ENCODE measurements at regions not wholly inside any gene's neighbourhood (a gene's known extent, or its start where the extent isn't known, plus 50 kb on each side); places are given as distances from the start of the nearest gene placed in this dataset.

DNA sequence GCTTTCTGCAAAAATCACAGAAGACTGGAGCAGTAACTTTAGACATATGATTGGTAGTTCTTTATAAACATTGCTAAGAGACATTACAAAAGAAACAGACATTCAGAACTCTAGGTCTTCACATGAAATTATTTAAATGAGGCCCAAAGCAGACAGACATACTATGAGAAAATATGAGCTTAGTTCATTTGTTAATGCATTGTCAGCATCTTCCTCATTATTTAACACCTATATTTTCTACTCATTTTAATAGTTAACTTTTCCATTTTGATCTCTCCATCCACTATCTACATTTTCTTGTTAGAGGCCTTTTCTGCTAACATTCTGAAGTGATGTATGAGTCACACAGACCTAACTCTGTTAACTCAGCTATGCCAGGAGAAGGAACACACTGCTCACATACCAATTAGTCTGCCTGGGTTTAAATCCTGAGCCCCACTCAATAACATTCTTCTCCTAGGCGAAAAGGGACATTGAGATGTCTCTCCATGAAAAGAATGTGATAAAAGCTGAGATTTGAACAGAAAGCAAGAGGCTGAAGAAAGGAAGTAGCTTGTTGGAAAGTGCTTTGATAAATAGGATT lies 400.3 kb upstream of the PKDCC start:
- no peak overlapping the region for H3K27ac Mint-ChIP-seq (ENCODE audit: unreplicated experiment)
- FAIRE-seq: no peak

DNA sequence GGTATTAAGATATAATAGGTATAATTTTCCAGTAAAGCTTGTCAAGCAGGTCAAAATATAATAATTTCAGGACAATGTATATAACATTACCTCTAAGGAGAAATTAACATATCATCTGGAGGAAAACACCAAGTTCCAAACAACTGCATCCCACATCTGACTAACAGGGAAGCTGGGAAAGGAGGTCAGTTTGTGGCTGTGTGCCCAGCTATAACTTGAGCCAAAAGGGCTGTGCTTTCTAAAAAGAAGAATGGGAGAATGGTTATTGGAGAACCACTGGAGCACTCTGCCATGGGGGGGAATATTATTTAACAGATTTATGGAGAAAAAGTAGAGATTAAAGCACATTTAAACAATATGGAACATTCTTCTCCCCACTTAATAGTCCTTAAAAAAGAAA lies 390.6 kb upstream of the PKDCC start:
- H2AFZ ChIP-seq (ENCODE audit: low read depth, low read length): no peak overlapping the region
- no peaks in the 10 kb centered on the region for H3K27me3 ChIP-seq (ENCODE audit: insufficient read depth, low read length)
- H3K9ac ChIP-seq (ENCODE audit: low read length): no peak overlapping the region
- no peak for TF ChIP-seq EZH2 (IDR thresholded peaks at IDR 0.05; ENCODE audit: insufficient read depth, low read length)
- TF ChIP-seq, protein P1, sequence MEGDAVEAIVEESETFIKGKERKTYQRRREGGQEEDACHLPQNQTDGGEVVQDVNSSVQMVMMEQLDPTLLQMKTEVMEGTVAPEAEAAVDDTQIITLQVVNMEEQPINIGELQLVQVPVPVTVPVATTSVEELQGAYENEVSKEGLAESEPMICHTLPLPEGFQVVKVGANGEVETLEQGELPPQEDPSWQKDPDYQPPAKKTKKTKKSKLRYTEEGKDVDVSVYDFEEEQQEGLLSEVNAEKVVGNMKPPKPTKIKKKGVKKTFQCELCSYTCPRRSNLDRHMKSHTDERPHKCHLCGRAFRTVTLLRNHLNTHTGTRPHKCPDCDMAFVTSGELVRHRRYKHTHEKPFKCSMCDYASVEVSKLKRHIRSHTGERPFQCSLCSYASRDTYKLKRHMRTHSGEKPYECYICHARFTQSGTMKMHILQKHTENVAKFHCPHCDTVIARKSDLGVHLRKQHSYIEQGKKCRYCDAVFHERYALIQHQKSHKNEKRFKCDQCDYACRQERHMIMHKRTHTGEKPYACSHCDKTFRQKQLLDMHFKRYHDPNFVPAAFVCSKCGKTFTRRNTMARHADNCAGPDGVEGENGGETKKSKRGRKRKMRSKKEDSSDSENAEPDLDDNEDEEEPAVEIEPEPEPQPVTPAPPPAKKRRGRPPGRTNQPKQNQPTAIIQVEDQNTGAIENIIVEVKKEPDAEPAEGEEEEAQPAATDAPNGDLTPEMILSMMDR (IDR thresholded peaks at IDR 0.05; ENCODE audit: insufficient read depth, low read depth, low read length): no peak
- no peak overlapping the region for H3K4me3 Mint-ChIP-seq (ENCODE audit: unreplicated experiment)
- H3K9me3 ChIP-seq (ENCODE audit: insufficient read depth, low read depth, low read length): no peaks in the 10 kb centered on the region
- no peak for DNase-seq (ENCODE audit: low read depth)
- H4K20me1 ChIP-seq (ENCODE audit: insufficient read depth, low read length): no peaks in the 10 kb centered on the region
- no peaks in the 10 kb centered on the region for H3K27me3 Mint-ChIP-seq (ENCODE audit: low read depth, unreplicated experiment)
- H3K9me3 Mint-ChIP-seq (ENCODE audit: unreplicated experiment): no peaks in the 10 kb centered on the region
- no peak for FAIRE-seq
- no peak overlapping the region for H3K4me2 ChIP-seq (ENCODE audit: low read length)
- no peak overlapping the region for H3K4me3 ChIP-seq (ENCODE audit: insufficient read depth, low read depth, low read length)
- H3K4me1 Mint-ChIP-seq (ENCODE audit: low read depth, unreplicated experiment): no peaks in the 10 kb centered on the region
- no peaks in the 10 kb centered on the region for H3K79me2 ChIP-seq (ENCODE audit: insufficient read depth, low read length)
- no peaks in the 10 kb centered on the region for H3K36me3 Mint-ChIP-seq (ENCODE audit: low read depth, unreplicated experiment)
- no peak overlapping the region for H3K27ac ChIP-seq (ENCODE audit: low read depth, low read length)
- no peaks in the 10 kb centered on the region for H3K4me1 ChIP-seq (ENCODE audit: insufficient read depth, low read length)
- no peaks in the 10 kb centered on the region for H3K36me3 ChIP-seq (ENCODE audit: insufficient read depth, low read length)
- no peak overlapping the region for H3K27ac Mint-ChIP-seq (ENCODE audit: unreplicated experiment)

More for the DNA sequence above, 400.3 kb upstream of the PKDCC start:
- Mint-ChIP-seq H3K4me1 (ENCODE audit: low read depth, unreplicated experiment) (peaks cover 3% of the 10 kb centered on the region), H3K9me3 (ENCODE audit: unreplicated experiment) (no peaks in the 10 kb centered on the region), H3K4me3 (ENCODE audit: unreplicated experiment) (no peak overlapping the region), H3K27me3 (ENCODE audit: low read depth, unreplicated experiment) (no peaks in the 10 kb centered on the region), H3K36me3 (ENCODE audit: low read depth, unreplicated experiment) (no peaks in the 10 kb centered on the region)
- no peaks in the 10 kb centered on the region for H4K20me1 ChIP-seq (ENCODE audit: insufficient read depth, low read length)
- no peak overlapping the region for H3K27ac ChIP-seq (ENCODE audit: low read depth, low read length)
- no peak for DNase-seq (ENCODE audit: low read depth)
- H3K9ac ChIP-seq (ENCODE audit: low read length): no peak overlapping the region
- no peaks in the 10 kb centered on the region for H3K4me1 ChIP-seq (ENCODE audit: insufficient read depth, low read length)
- TF ChIP-seq, protein P1 (IDR thresholded peaks at IDR 0.05; ENCODE audit: insufficient read depth, low read depth, low read length): no peak
- no peak for TF ChIP-seq EZH2 (IDR thresholded peaks at IDR 0.05; ENCODE audit: insufficient read depth, low read length)
- H3K4me3 ChIP-seq (ENCODE audit: insufficient read depth, low read depth, low read length): no peak overlapping the region
- no peaks in the 10 kb centered on the region for H3K27me3 ChIP-seq (ENCODE audit: insufficient read depth, low read length)
- no peaks in the 10 kb centered on the region for H3K79me2 ChIP-seq (ENCODE audit: insufficient read depth, low read length)
- no peak overlapping the region for H2AFZ ChIP-seq (ENCODE audit: low read depth, low read length)
- no peaks in the 10 kb centered on the region for H3K9me3 ChIP-seq (ENCODE audit: insufficient read depth, low read depth, low read length)
- H3K4me2 ChIP-seq (ENCODE audit: low read length): no peak overlapping the region
- H3K36me3 ChIP-seq (ENCODE audit: insufficient read depth, low read length): no peaks in the 10 kb centered on the region

DNA sequence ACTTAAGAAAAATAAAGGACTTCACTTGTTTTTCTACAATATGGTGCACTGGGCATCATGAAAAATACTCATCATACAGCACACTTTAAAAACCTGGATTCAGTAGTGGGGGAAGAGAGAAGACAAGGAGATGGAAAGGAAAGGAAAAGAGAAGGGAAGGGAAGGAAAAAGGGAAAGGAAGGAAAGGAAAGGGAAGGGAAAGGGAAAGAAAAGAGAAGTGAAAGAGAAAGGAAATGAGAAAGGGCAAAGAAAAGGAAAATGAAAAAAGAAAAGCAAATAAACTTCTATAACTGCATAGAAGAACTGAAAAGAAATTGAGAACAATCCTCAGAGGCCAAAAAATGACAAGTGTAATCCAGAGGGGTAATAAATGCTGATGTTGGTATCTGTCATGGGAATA lies 388.1 kb upstream of the PKDCC start:
- no peaks in the 10 kb centered on the region for H3K9me3 Mint-ChIP-seq (ENCODE audit: unreplicated experiment)
- Histone ChIP-seq H2AFZ (ENCODE audit: low read depth, low read length) (no peak overlapping the region), H3K9me3 (ENCODE audit: insufficient read depth, low read depth, low read length) (no peaks in the 10 kb centered on the region), H3K4me3 (ENCODE audit: insufficient read depth, low read depth, low read length) (no peak overlapping the region), H3K9ac (ENCODE audit: low read length) (no peak overlapping the region), H3K27ac (ENCODE audit: low read depth, low read length) (no peak overlapping the region), H3K36me3 (ENCODE audit: insufficient read depth, low read length) (no peaks in the 10 kb centered on the region), H3K79me2 (ENCODE audit: insufficient read depth, low read length) (no peaks in the 10 kb centered on the region), H4K20me1 (ENCODE audit: insufficient read depth, low read length) (no peaks in the 10 kb centered on the region), H3K4me2 (ENCODE audit: low read length) (no peak overlapping the region), H3K4me1 (ENCODE audit: insufficient read depth, low read length) (no peaks in the 10 kb centered on the region), H3K27me3 (ENCODE audit: insufficient read depth, low read length) (no peaks in the 10 kb centered on the region)
- H3K4me3 Mint-ChIP-seq (ENCODE audit: unreplicated experiment): no peak overlapping the region
- H3K36me3 Mint-ChIP-seq (ENCODE audit: low read depth, unreplicated experiment): no peaks in the 10 kb centered on the region
- no peak for TF ChIP-seq EZH2 (IDR thresholded peaks at IDR 0.05; ENCODE audit: insufficient read depth, low read length)
- TF ChIP-seq, protein P1 (IDR thresholded peaks at IDR 0.05; ENCODE audit: insufficient read depth, low read depth, low read length): no peak
- DNase-seq (ENCODE audit: low read depth) (no peak), FAIRE-seq (no peak)
- no peaks in the 10 kb centered on the region for H3K4me1 Mint-ChIP-seq (ENCODE audit: low read depth, unreplicated experiment)
- H3K27ac Mint-ChIP-seq (ENCODE audit: unreplicated experiment): no peak overlapping the region
- peaks cover 3% of the 10 kb centered on the region for H3K27me3 Mint-ChIP-seq (ENCODE audit: low read depth, unreplicated experiment)

Data from astrocyte (in vitro differentiated cells and primary cell).